ENCODE measurements at regions not wholly inside any gene's neighbourhood (a gene's known extent, or its start where the extent isn't known, plus 50 kb on each side); places are given as distances from the start of the nearest gene placed in this dataset.

GRCh38 chr13:83221813-83222241 is 660.4 kb downstream of the SLITRK1 start:
- peak overlapping the region; percentile 17 for H3K27ac ChIP-seq (ENCODE audit: low read depth, low read length)
- no peaks in the 10 kb centered on the region for H3K36me3 ChIP-seq (ENCODE audit: insufficient read depth, low read length)
- peaks cover 3% of the 10 kb centered on the region for H3K4me1 ChIP-seq (ENCODE audit: insufficient read depth, low read length)
- H2AFZ ChIP-seq (ENCODE audit: low read length): no peak overlapping the region
- no peaks in the 10 kb centered on the region for H4K20me1 ChIP-seq (ENCODE audit: insufficient read depth, low read length)
- H3K27me3 ChIP-seq (ENCODE audit: insufficient read depth, low read length): no peaks in the 10 kb centered on the region
- TF ChIP-seq, protein P1, sequence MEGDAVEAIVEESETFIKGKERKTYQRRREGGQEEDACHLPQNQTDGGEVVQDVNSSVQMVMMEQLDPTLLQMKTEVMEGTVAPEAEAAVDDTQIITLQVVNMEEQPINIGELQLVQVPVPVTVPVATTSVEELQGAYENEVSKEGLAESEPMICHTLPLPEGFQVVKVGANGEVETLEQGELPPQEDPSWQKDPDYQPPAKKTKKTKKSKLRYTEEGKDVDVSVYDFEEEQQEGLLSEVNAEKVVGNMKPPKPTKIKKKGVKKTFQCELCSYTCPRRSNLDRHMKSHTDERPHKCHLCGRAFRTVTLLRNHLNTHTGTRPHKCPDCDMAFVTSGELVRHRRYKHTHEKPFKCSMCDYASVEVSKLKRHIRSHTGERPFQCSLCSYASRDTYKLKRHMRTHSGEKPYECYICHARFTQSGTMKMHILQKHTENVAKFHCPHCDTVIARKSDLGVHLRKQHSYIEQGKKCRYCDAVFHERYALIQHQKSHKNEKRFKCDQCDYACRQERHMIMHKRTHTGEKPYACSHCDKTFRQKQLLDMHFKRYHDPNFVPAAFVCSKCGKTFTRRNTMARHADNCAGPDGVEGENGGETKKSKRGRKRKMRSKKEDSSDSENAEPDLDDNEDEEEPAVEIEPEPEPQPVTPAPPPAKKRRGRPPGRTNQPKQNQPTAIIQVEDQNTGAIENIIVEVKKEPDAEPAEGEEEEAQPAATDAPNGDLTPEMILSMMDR (IDR thresholded peaks at IDR 0.05; ENCODE audit: extremely low read depth, low read depth, low read length): no peak
- DNase-seq (ENCODE audit: insufficient read length, low spot score, missing footprints): no peak
- H3K79me2 ChIP-seq (ENCODE audit: insufficient read depth, low read length): no peaks in the 10 kb centered on the region
- no peak overlapping the region for H3K4me2 ChIP-seq (ENCODE audit: insufficient read depth, low read length)
- H3K9me3 ChIP-seq (ENCODE audit: low read depth, low read length): no peaks in the 10 kb centered on the region
- H3K4me3 ChIP-seq (ENCODE audit: insufficient read depth, low read length): no peak overlapping the region

- H3K4me1 ChIP-seq (ENCODE audit: insufficient read depth, low read length): peaks cover 9% of the 10 kb centered on the region
- H3K79me2 ChIP-seq (ENCODE audit: insufficient read depth, low read length): no peaks in the 10 kb centered on the region
- H2AFZ ChIP-seq (ENCODE audit: low read length): no peak overlapping the region
- H3K36me3 ChIP-seq (ENCODE audit: insufficient read depth, low read length): no peaks in the 10 kb centered on the region
- no peaks in the 10 kb centered on the region for H3K9me3 ChIP-seq (ENCODE audit: low read depth, low read length)
- no peak overlapping the region for H3K4me2 ChIP-seq (ENCODE audit: insufficient read depth, low read length)
- H3K27ac ChIP-seq (ENCODE audit: low read depth, low read length): no peak overlapping the region
- no peak overlapping the region for H3K4me3 ChIP-seq (ENCODE audit: insufficient read depth, low read length)
- DNase-seq (ENCODE audit: insufficient read length, low spot score, missing footprints): no peak
- no peaks in the 10 kb centered on the region for H3K27me3 ChIP-seq (ENCODE audit: insufficient read depth, low read length)
- TF ChIP-seq, protein P1 (IDR thresholded peaks at IDR 0.05; ENCODE audit: extremely low read depth, low read depth, low read length): no peak
- no peaks in the 10 kb centered on the region for H4K20me1 ChIP-seq (ENCODE audit: insufficient read depth, low read length)
Observed at GRCh38 chr13:83221256-83221655, 661.0 kb downstream of the SLITRK1 start.

DNA sequence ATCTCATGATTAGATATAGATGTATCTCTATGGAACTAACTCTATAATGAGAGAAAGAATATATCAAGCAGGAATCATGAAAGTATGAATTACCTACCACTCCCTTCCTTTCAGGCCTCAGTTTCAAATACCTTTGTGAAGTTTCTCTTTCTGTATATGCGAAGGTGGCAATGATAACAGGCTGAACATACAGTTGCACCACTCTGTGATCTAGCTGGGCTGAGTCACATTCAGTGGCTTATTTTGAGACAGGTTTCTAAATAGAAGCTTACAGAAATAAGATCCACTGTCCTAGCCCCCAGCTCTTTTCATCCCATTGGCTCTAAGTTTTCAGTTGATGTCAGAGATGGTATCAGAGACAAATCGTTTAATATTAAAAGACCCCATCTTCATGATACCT is 662.0 kb downstream of the SLITRK1 start:
- Histone ChIP-seq H3K27me3 (ENCODE audit: insufficient read depth, low read length) (no peaks in the 10 kb centered on the region), H2AFZ (ENCODE audit: low read length) (no peak overlapping the region), H3K4me1 (ENCODE audit: insufficient read depth, low read length) (peaks cover 13% of the 10 kb centered on the region), H3K79me2 (ENCODE audit: insufficient read depth, low read length) (no peaks in the 10 kb centered on the region), H3K4me3 (ENCODE audit: insufficient read depth, low read length) (no peak overlapping the region), H3K4me2 (ENCODE audit: insufficient read depth, low read length) (no peak overlapping the region), H3K36me3 (ENCODE audit: insufficient read depth, low read length) (no peaks in the 10 kb centered on the region), H3K27ac (ENCODE audit: low read depth, low read length) (no peak overlapping the region), H3K9me3 (ENCODE audit: low read depth, low read length) (no peaks in the 10 kb centered on the region), H4K20me1 (ENCODE audit: insufficient read depth, low read length) (no peaks in the 10 kb centered on the region)
- TF ChIP-seq, protein P1 (IDR thresholded peaks at IDR 0.05; ENCODE audit: extremely low read depth, low read depth, low read length): no peak
- no peak for DNase-seq (ENCODE audit: insufficient read length, low spot score, missing footprints)

DNA sequence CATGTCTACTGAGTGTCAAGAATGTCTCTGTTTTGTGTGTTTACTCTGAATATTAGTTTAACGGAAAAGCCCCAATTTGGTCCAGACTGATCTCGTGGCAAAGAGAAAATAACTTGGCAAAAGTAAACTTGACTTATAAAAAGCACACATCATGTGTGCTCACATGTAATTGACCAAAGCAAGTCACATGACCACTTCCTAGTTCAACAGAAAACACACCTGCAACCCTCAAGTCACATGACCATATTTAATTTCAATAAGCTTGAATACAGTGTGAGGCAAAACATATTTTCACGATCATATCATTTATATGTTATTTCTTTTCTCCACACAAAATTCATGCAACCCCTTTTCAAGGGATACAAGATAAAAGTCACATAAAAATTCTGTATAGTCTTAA is 662.4 kb downstream of the SLITRK1 start:
- H3K36me3 ChIP-seq (ENCODE audit: insufficient read depth, low read length): no peaks in the 10 kb centered on the region
- no peak overlapping the region for H3K27ac ChIP-seq (ENCODE audit: low read depth, low read length)
- no peak overlapping the region for H3K4me3 ChIP-seq (ENCODE audit: insufficient read depth, low read length)
- no peak overlapping the region for H3K4me2 ChIP-seq (ENCODE audit: insufficient read depth, low read length)
- TF ChIP-seq, protein P1 (IDR thresholded peaks at IDR 0.05; ENCODE audit: extremely low read depth, low read depth, low read length): no peak
- H3K4me1 ChIP-seq (ENCODE audit: insufficient read depth, low read length): peaks cover 13% of the 10 kb centered on the region
- H4K20me1 ChIP-seq (ENCODE audit: insufficient read depth, low read length): no peaks in the 10 kb centered on the region
- no peak overlapping the region for H2AFZ ChIP-seq (ENCODE audit: low read length)
- H3K79me2 ChIP-seq (ENCODE audit: insufficient read depth, low read length): no peaks in the 10 kb centered on the region
- H3K27me3 ChIP-seq (ENCODE audit: insufficient read depth, low read length): no peaks in the 10 kb centered on the region
- no peaks in the 10 kb centered on the region for H3K9me3 ChIP-seq (ENCODE audit: low read depth, low read length)
- DNase-seq (ENCODE audit: insufficient read length, low spot score, missing footprints): no peak

Data from osteoblast (primary cell).